ENCODE measurements at regions not wholly inside any gene's neighbourhood (a gene's known extent, or its start where the extent isn't known, plus 50 kb on each side); places are given as distances from the start of the nearest gene placed in this dataset.

DNA sequence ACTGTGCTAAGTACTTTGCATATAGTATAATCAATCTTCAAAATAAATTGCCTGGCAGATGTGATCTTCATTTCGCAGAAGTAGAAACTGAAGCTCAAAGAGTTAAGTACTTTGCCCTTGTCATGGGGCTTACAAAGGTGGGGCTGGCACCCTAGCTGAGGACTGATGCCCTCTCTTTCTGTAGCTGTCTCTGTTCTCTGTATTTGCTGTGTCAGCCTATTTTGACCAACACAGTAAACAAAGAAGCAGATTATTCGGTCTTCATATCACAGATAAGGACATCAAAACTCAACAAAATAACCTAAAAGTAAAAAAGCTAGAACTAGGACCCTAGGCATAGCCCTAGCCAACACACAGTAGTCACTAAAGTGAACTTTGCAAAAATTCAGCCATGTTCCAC, 570.5 kb upstream of the TENM3 start:
- Histone ChIP-seq H3K36me3 (replicated peaks in 1 of 2; ENCODE audit: control insufficient read depth in 1 of 2, insufficient read depth in 2 of 2, low read length in 2 of 2) (no peaks in the 10 kb centered on the region), H4K20me1 (ENCODE audit: insufficient read depth, low read length) (no peaks in the 10 kb centered on the region), H3K4me3 (replicated peaks in 1 of 3; ENCODE audit: insufficient read depth in 1 of 3, low read depth in 2 of 3, low read length in 3 of 3) (no peak overlapping the region), H3K79me2 (ENCODE audit: insufficient read depth, low read length) (no peaks in the 10 kb centered on the region), H2AFZ (ENCODE audit: low read length) (no peak overlapping the region), H3K9me3 (ENCODE audit: low read length) (no peaks in the 10 kb centered on the region), H3K4me2 (ENCODE audit: low read depth, low read length) (no peak overlapping the region), H3K27ac (ENCODE audit: extremely low read length, insufficient read depth, low read length) (no peak overlapping the region), H3K4me1 (ENCODE audit: insufficient read depth, low read length) (no peaks in the 10 kb centered on the region), H3K27me3 (ENCODE audit: control insufficient read depth in 1 of 2, insufficient read depth in 2 of 2, low read length in 2 of 2) (no peaks in the 10 kb centered on the region), H3K9ac (ENCODE audit: insufficient read depth, low read depth, low read length) (no peak overlapping the region)
- POLR2A ChIA-PET = no interaction called here
- in situ Hi-C loops (cut with HindIII; ENCODE audit: extremely low pct_ligation_motif_present, low pct_unique_long_range_greater_than_20kb) = no loop called here
- CTCF ChIA-PET (ENCODE audit: low intra/inter-chr PET ratio, low total read pairs) = no interaction called here
- intact Hi-C loops (cut with micrococcal nuclease; ENCODE audit: unreplicated experiment) = no loop called here
- no peak for ATAC-seq
- DNase-seq (ENCODE audit: low spot score) = no peak
- no TSS peak for BruUV-seq (replicated peaks)
- TF ChIP-seq SOX13 (IDR thresholded peaks at IDR 0.05) (no peak), SOX13 (CRISPR knock-in tag; conservative IDR thresholded peaks at IDR 0.05 in 1 of 2, IDR thresholded peaks at IDR 0.05 in 1 of 2) (no peak), MAFF (IDR thresholded peaks at IDR 0.05; ENCODE audit: low read depth, low read length) (peak; percentile 92), TBX2 (CRISPR knock-in tag; IDR thresholded peaks at IDR 0.05; ENCODE audit: borderline replicate concordance) (no peak), RARG (CRISPR knock-in tag; IDR thresholded peaks at IDR 0.05; ENCODE audit: low read depth) (no peak), ZNF101 (CRISPR knock-in tag; IDR thresholded peaks at IDR 0.05; ENCODE audit: borderline replicate concordance, low read depth) (no peak), ZMYM2 (CRISPR knock-in tag; IDR thresholded peaks at IDR 0.05) (no peak), MBD4 (IDR thresholded peaks at IDR 0.05; ENCODE audit: borderline replicate concordance, low read length) (no peak), MAFK (conservative IDR thresholded peaks at IDR 0.05 in 1 of 2, IDR thresholded peaks at IDR 0.05 in 1 of 2; ENCODE audit: low read length in 2 of 2) (peak; percentile 86 to 93), REXO4 (CRISPR knock-in tag; IDR thresholded peaks at IDR 0.05; ENCODE audit: borderline replicate concordance) (no peak)
- TF ChIP-seq, protein P1, sequence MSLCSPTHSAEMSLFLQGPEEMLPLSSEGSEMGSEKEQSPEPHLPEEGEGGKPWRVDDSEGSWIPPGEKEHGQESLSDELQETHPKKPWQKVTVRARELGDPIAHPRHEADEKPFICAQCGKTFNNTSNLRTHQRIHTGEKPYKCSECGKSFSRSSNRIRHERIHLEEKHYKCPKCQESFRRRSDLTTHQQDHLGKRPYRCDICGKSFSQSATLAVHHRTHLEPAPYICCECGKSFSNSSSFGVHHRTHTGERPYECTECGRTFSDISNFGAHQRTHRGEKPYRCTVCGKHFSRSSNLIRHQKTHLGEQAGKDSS (CRISPR knock-in tag; IDR thresholded peaks at IDR 0.05; ENCODE audit: borderline replicate concordance, low read depth) = no peak
- TF ChIP-seq, protein P2, sequence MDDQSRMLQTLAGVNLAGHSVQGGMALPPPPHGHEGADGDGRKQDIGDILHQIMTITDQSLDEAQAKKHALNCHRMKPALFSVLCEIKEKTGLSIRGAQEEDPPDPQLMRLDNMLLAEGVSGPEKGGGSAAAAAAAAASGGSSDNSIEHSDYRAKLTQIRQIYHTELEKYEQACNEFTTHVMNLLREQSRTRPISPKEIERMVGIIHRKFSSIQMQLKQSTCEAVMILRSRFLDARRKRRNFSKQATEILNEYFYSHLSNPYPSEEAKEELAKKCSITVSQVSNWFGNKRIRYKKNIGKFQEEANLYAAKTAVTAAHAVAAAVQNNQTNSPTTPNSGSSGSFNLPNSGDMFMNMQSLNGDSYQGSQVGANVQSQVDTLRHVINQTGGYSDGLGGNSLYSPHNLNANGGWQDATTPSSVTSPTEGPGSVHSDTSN (CRISPR knock-in tag; IDR thresholded peaks at IDR 0.05; ENCODE audit: borderline replicate concordance) = no peak
- TF ChIP-seq, protein P3, sequence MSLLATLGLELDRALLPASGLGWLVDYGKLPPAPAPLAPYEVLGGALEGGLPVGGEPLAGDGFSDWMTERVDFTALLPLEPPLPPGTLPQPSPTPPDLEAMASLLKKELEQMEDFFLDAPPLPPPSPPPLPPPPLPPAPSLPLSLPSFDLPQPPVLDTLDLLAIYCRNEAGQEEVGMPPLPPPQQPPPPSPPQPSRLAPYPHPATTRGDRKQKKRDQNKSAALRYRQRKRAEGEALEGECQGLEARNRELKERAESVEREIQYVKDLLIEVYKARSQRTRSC (CRISPR knock-in tag; IDR thresholded peaks at IDR 0.05; ENCODE audit: low read depth) = no peak
- WGBS (ENCODE audit: low lambda C conversion rate) = 2% methylated on average over 2 of the region's 2 CpGs
- no peak for FAIRE-seq

All from HepG2 (cell line).